OCI-LY1 (cell line): ENCODE measurements at regions not wholly inside any gene's neighbourhood (a gene's known extent, or its start where the extent isn't known, plus 50 kb on each side); places are given as distances from the start of the nearest gene placed in this dataset.

Experiments used
- H2AFZ ChIP-seq: fragments of 200-600 bp; sonication (generic), shearing (Covaris generic); 2 replicates; pipeline ENCODE4 v1.6.0; 2014; ENCODE audit warnings: antibody characterized with exemption, mild to moderate bottlenecking, low read length
- H3F3A ChIP-seq: fragments of 200-600 bp; sonication (generic), shearing (Covaris generic); 2 replicates; pipeline ENCODE4 v1.6.0; 2014; ENCODE audit warnings: mild to moderate bottlenecking, antibody characterized with exemption, low read length, moderate library complexity; ENCODE audit not compliant: insufficient read depth
- H3K27ac ChIP-seq: fragments of 200-600 bp; sonication (generic); 2 replicates; pipeline ENCODE4 v1.5.1; 2014; ENCODE audit warnings: low read length, mixed run types, mild to moderate bottlenecking, low read depth; ENCODE audit not compliant: poor library complexity, severe bottlenecking
- H3K27me3 ChIP-seq: fragments of 200-600 bp; sonication (generic); 2 replicates; pipeline ENCODE4 v1.6.0; 2014; ENCODE audit warnings: antibody characterized with exemption, mild to moderate bottlenecking, low read length, moderate library complexity; ENCODE audit not compliant: insufficient read depth
- H3K36me3 ChIP-seq: fragments of 200-600 bp; sonication (generic); 2 replicates; pipeline ENCODE4 v1.6.1; 2014; ENCODE audit warnings: mild to moderate bottlenecking, antibody characterized with exemption, low read length, moderate library complexity, mixed read lengths; ENCODE audit not compliant: insufficient read depth
- H3K4me1 ChIP-seq: fragments of 200-600 bp; sonication (generic); 2 replicates; pipeline ENCODE4 v1.5.1; 2014; ENCODE audit warnings: mild to moderate bottlenecking, low read length, moderate library complexity; ENCODE audit not compliant: insufficient read depth, severe bottlenecking
- H3K4me2 ChIP-seq: fragments of 200-600 bp; sonication (generic), shearing (Covaris generic); 2 replicates; pipeline ENCODE4 v1.6.1; 2014; ENCODE audit warnings: low read length
- H3K4me3 ChIP-seq: fragments of 200-600 bp; sonication (generic); 2 replicates; pipeline ENCODE4 v1.5.1; 2014; ENCODE audit warnings: low read length, low read depth, mild to moderate bottlenecking, mixed read lengths; ENCODE audit not compliant: poor library complexity, severe bottlenecking
- H3K79me2 ChIP-seq: fragments of 200-600 bp; shearing (Covaris generic); 2 replicates; pipeline ENCODE4 v1.6.1; 2016; ENCODE audit warnings: mixed run types, low read length, mixed read lengths; ENCODE audit not compliant: insufficient read depth
- H3K9ac ChIP-seq: fragments of 200-600 bp; sonication (generic), shearing (Covaris generic); 2 replicates; pipeline ENCODE4 v1.6.1; 2014; ENCODE audit warnings: mild to moderate bottlenecking, low read length, mixed read lengths
- H3K9me2 ChIP-seq: fragments of 200-600 bp; sonication (generic), shearing (Covaris generic); 2 replicates; pipeline ENCODE4 v1.6.1; 2014; ENCODE audit warnings: low read depth, mild to moderate bottlenecking, low read length, mixed read lengths
- H3K9me3 ChIP-seq: fragments of 200-600 bp; shearing (Covaris generic); 2 replicates; pipeline ENCODE4 v1.6.1; 2014; ENCODE audit warnings: low read length, mixed read lengths
- H4K20me1 ChIP-seq: fragments of 200-600 bp; sonication (generic), shearing (Covaris generic); 2 replicates; pipeline ENCODE4 v1.6.0; 2016; ENCODE audit warnings: mild to moderate bottlenecking, low read length; ENCODE audit not compliant: insufficient read depth
- EZH2 ChIP-seq: fragments of 200-600 bp; sonication (generic), shearing (Covaris generic); IDR thresholded peaks from 2 replicates; pipeline ENCODE4 v1.8.0; 2017; ENCODE audit warnings: borderline replicate concordance, mixed run types, mild to moderate bottlenecking, antibody characterized with exemption, low read length, moderate library complexity, mixed read lengths
- TF ChIP-seq, protein P1 (sequence below): fragments of 200-600 bp; sonication (generic), shearing (Covaris generic); IDR thresholded peaks from 2 replicates; pipeline ENCODE4 v1.5.1; 2017; ENCODE audit warnings: mild to moderate bottlenecking, antibody characterized with exemption, low read length, moderate library complexity, mixed read lengths

DNA sequence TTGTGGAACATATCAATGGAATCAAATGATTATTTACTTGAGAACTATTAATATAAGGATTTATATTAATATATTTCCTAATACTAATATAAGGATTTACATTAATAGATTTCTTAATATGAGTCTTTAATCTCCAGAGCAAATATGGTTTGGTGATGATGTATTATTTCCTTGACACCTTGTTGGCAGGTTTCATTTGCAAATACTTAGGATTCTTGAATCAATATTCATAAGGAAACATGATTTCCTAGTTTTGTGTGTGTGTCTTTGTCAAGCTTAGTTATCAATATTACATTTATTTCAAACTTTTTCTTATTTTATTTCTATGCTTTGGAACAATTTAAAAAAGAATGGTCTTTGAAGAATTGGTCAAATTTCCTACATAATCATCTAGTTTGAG lies 138.5 kb downstream of the RAB38 start:
- Histone ChIP-seq H3K9me3 (no peaks in the 10 kb centered on the region), H3F3A (no peaks in the 10 kb centered on the region), H2AFZ (no peak overlapping the region), H3K27me3 (no peaks in the 10 kb centered on the region), H3K9me2 (no peaks in the 10 kb centered on the region), H3K4me2 (no peak overlapping the region), H3K4me1 (no peaks in the 10 kb centered on the region), H3K9ac (no peak overlapping the region), H3K79me2 (no peaks in the 10 kb centered on the region), H3K27ac (no peak overlapping the region), H3K4me3 (no peak overlapping the region), H3K36me3 (no peaks in the 10 kb centered on the region), H4K20me1 (no peaks in the 10 kb centered on the region)
- TF ChIP-seq, protein P1, sequence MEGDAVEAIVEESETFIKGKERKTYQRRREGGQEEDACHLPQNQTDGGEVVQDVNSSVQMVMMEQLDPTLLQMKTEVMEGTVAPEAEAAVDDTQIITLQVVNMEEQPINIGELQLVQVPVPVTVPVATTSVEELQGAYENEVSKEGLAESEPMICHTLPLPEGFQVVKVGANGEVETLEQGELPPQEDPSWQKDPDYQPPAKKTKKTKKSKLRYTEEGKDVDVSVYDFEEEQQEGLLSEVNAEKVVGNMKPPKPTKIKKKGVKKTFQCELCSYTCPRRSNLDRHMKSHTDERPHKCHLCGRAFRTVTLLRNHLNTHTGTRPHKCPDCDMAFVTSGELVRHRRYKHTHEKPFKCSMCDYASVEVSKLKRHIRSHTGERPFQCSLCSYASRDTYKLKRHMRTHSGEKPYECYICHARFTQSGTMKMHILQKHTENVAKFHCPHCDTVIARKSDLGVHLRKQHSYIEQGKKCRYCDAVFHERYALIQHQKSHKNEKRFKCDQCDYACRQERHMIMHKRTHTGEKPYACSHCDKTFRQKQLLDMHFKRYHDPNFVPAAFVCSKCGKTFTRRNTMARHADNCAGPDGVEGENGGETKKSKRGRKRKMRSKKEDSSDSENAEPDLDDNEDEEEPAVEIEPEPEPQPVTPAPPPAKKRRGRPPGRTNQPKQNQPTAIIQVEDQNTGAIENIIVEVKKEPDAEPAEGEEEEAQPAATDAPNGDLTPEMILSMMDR, result no peak
- no peak for TF ChIP-seq EZH2

DNA sequence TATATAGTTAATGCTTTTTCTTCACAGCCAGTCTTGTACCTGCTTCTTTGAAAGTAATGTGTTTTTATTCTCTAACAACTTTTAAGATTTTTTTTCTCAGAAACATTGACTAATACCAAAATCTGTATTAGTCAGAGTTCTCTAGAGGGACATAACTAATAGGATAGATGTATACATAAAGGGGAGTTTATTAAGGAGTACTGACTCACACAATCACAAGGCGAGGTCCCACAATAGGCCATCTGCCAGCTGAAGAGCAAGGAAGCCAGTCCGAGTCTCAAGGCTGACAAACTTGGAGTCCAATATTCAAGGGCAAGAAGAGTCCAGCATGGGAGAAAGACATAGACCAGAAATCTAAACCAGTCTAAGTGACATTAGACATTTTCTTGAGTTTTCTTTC lies 140.0 kb downstream of the RAB38 start:
- H3K27me3 ChIP-seq, result no peaks in the 10 kb centered on the region
- H3K36me3 ChIP-seq, result no peaks in the 10 kb centered on the region
- no peak overlapping the region for H2AFZ ChIP-seq
- H3K79me2 ChIP-seq, result no peaks in the 10 kb centered on the region
- no peak overlapping the region for H3K4me2 ChIP-seq
- no peaks in the 10 kb centered on the region for H3K4me1 ChIP-seq
- no peaks in the 10 kb centered on the region for H3F3A ChIP-seq
- no peak overlapping the region for H3K9ac ChIP-seq
- no peaks in the 10 kb centered on the region for H3K9me3 ChIP-seq
- no peak overlapping the region for H3K4me3 ChIP-seq
- H3K9me2 ChIP-seq, result no peaks in the 10 kb centered on the region
- TF ChIP-seq, protein P1, result no peak
- TF ChIP-seq EZH2, result no peak
- H4K20me1 ChIP-seq, result no peaks in the 10 kb centered on the region
- no peak overlapping the region for H3K27ac ChIP-seq

DNA sequence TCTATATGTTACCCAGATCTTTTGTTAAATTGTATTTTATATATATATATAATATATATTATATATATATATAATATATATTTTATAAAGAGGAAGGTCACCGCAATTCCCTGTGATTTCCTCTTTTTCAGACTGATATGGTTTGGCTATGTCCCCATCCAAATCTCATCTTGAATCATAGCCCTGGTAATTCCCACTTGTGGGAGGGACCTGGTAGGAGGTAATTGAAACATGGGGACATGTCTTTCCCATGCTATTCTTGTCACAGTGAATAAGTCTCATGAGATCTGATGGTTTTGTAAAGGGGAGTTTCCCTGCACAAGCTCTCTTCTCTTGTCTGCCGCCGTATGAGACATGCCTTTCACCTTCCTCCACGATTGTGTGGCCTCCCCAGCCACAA lies 157.6 kb downstream of the RAB38 start:
- Histone ChIP-seq H3K9me3 (no peaks in the 10 kb centered on the region), H3K27me3 (no peaks in the 10 kb centered on the region), H3K4me3 (no peak overlapping the region), H3K27ac (no peak overlapping the region), H3K9me2 (no peaks in the 10 kb centered on the region), H2AFZ (no peak overlapping the region), H3K4me1 (no peaks in the 10 kb centered on the region), H3K36me3 (no peaks in the 10 kb centered on the region), H4K20me1 (no peaks in the 10 kb centered on the region), H3K9ac (no peak overlapping the region), H3K4me2 (no peak overlapping the region), H3F3A (no peaks in the 10 kb centered on the region), H3K79me2 (no peaks in the 10 kb centered on the region)
- TF ChIP-seq, protein P1, result no peak
- no peak for TF ChIP-seq EZH2
